Uterus (tissue), 2 donors: ENCODE measurements at regions not wholly inside any gene's neighbourhood (a gene's known extent, or its start where the extent isn't known, plus 50 kb on each side); places are given as distances from the start of the nearest gene placed in this dataset.

Experiments
- CTCF ChIP-seq, 4 experiments: fragments of 200-600 bp in 2 of 4; fragments of 450-650 bp in 2 of 4; sonication (generic) in 2 of 4; IDR thresholded peaks; one replicate each; pipeline ENCODE4 v1.5.1; 2016 to 2019; ENCODE audit warnings: antibody characterized with exemption in 4 of 4, mild to moderate bottlenecking in 2 of 4, moderate library complexity in 1 of 4
- POLR2A ChIP-seq, 2 donors: fragments of 450-650 bp; IDR thresholded peaks; one replicate each; pipeline ENCODE4 v1.6.1; 2016; ENCODE audit warnings: antibody characterized with exemption in 2 of 2, mild to moderate bottlenecking in 1 of 2, moderate library complexity in 1 of 2

DNA sequence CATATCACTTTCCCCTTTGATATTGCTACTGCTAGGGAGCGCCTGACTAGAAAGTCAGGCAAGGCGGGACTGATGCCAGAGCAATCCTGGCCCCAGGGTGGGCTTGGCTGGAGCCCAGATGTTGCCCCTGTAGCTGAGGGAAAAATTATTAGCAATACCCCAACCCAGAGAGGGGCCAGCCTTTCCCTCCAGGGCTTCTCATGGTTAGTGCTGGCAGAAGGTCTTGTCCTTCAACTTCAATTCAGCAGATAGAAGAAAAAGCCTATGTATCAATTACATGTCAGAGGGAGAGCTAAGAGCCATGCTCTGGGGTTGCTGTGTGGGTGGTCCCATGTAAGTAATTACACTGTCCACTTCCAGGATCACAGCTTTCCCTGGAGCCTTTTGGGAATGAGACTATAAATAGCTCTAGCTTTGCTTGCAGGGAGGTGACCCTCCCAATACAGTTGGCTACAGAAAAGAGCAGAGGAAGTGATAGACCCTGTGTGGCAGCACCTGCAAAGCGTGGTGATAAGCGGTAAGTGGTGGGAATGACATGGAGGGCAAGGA lies 579.1 kb downstream of the CCSER2 start:
- TF ChIP-seq CTCF (IDR thresholded peaks at IDR 0.05) (no peak), POLR2A (IDR thresholded peaks at IDR 0.05) (no peak)
